GM12865 (cell line): ENCODE measurements at regions not wholly inside any gene's neighbourhood (a gene's known extent, or its start where the extent isn't known, plus 50 kb on each side); places are given as distances from the start of the nearest gene placed in this dataset.

Experiments used
- DNase-seq: peaks from one replicate; pipeline ENCODE4 v3.0.0; 2010; ENCODE audit warnings: low read depth
- H3K4me3 ChIP-seq: 2 replicates; pipeline ENCODE4 v1.5.1; 2011; ENCODE audit warnings: mild to moderate bottlenecking, low read depth, low read length, control low read depth
- CTCF ChIP-seq: IDR thresholded peaks from 2 replicates; pipeline ENCODE4 v1.5.1; 2011; ENCODE audit warnings: low read length, control low read depth, low read depth, inconsistent platforms; ENCODE audit not compliant: insufficient read depth; ENCODE audit errors: missing control alignments

GRCh38 chr9:100926366-100926765 is 102.2 kb upstream of the PLPPR1 start:
- TF ChIP-seq CTCF: no peak
- no peak overlapping the region for H3K4me3 ChIP-seq
- DNase-seq: no peak

GRCh38 chr9:100927763-100928162 is 100.8 kb upstream of the PLPPR1 start:
- DNase-seq: no peak
- no peak for TF ChIP-seq CTCF
- H3K4me3 ChIP-seq: no peak overlapping the region

GRCh38 chr9:100933656-100934055 is 94.9 kb upstream of the PLPPR1 start:
- no peak for DNase-seq
- TF ChIP-seq CTCF: no peak

GRCh38 chr9:100937382-100937781 is 91.1 kb upstream of the PLPPR1 start:
- H3K4me3 ChIP-seq: no peak overlapping the region

More at GRCh38 chr9:100933656-100934055, 94.9 kb upstream of the PLPPR1 start:
- H3K4me3 ChIP-seq: no peak overlapping the region

GRCh38 chr9:100938507-100938906 is 90.0 kb upstream of the PLPPR1 start:
- H3K4me3 ChIP-seq: no peak overlapping the region
- no peak for DNase-seq
- TF ChIP-seq CTCF: no peak

More at GRCh38 chr9:100937382-100937781, 91.1 kb upstream of the PLPPR1 start:
- no peak for TF ChIP-seq CTCF
- no peak for DNase-seq

GRCh38 chr9:100939636-100940035 is 88.9 kb upstream of the PLPPR1 start:
- no peak for DNase-seq
- no peak overlapping the region for H3K4me3 ChIP-seq
- no peak for TF ChIP-seq CTCF

- no peak for TF ChIP-seq CTCF
- DNase-seq: no peak
- H3K4me3 ChIP-seq: no peak overlapping the region
Measured at GRCh38 chr9:100959226-100959625, 69.3 kb upstream of the PLPPR1 start.
